ENCODE measurements at regions not wholly inside any gene's neighbourhood (a gene's known extent, or its start where the extent isn't known, plus 50 kb on each side); places are given as distances from the start of the nearest gene placed in this dataset.

- no peak for DNase-seq (ENCODE audit: low read depth)
- no peak overlapping the region for H3K4me3 ChIP-seq (ENCODE audit: low read depth, low read length)
- TF ChIP-seq CTCF (IDR thresholded peaks at IDR 0.05; ENCODE audit: control insufficient read depth, extremely low read depth, insufficient read depth) = no peak
Measured at GRCh38 chr2:146576339-146577111, 1268.3 kb upstream of the ACVR2A start.

GRCh38 chr2:146572598-146572997 lies 1272.2 kb upstream of the ACVR2A start:
- H3K4me3 ChIP-seq (ENCODE audit: low read depth, low read length) = no peak overlapping the region
- no peak for TF ChIP-seq CTCF (IDR thresholded peaks at IDR 0.05; ENCODE audit: control insufficient read depth, extremely low read depth, insufficient read depth)
- no peak for DNase-seq (ENCODE audit: low read depth)

GRCh38 chr2:146561996-146562395 lies 1282.8 kb upstream of the ACVR2A start:
- TF ChIP-seq CTCF (IDR thresholded peaks at IDR 0.05; ENCODE audit: control insufficient read depth, extremely low read depth, insufficient read depth) = no peak

GRCh38 chr2:146547236-146547635 lies 1297.6 kb upstream of the ACVR2A start:
- TF ChIP-seq CTCF (IDR thresholded peaks at IDR 0.05; ENCODE audit: control insufficient read depth, extremely low read depth, insufficient read depth) = no peak
- DNase-seq (ENCODE audit: low read depth) = no peak
- H3K4me3 ChIP-seq (ENCODE audit: low read depth, low read length) = no peak overlapping the region

More at GRCh38 chr2:146561996-146562395, 1282.8 kb upstream of the ACVR2A start:
- DNase-seq (ENCODE audit: low read depth) = no peak
- no peak overlapping the region for H3K4me3 ChIP-seq (ENCODE audit: low read depth, low read length)

GRCh38 chr2:146544701-146545100 lies 1300.1 kb upstream of the ACVR2A start:
- no peak for TF ChIP-seq CTCF (IDR thresholded peaks at IDR 0.05; ENCODE audit: control insufficient read depth, extremely low read depth, insufficient read depth)
- DNase-seq (ENCODE audit: low read depth) = no peak
- no peak overlapping the region for H3K4me3 ChIP-seq (ENCODE audit: low read depth, low read length)

- H3K4me3 ChIP-seq (ENCODE audit: low read depth, low read length) = no peak overlapping the region
- TF ChIP-seq CTCF (IDR thresholded peaks at IDR 0.05; ENCODE audit: control insufficient read depth, extremely low read depth, insufficient read depth) = no peak
- no peak for DNase-seq (ENCODE audit: low read depth)
Measured at GRCh38 chr2:146541896-146542295, 1302.9 kb upstream of the ACVR2A start.
